A673 (cell line): ENCODE measurements at regions not wholly inside any gene's neighbourhood (a gene's known extent, or its start where the extent isn't known, plus 50 kb on each side); places are given as distances from the start of the nearest gene placed in this dataset.

Experiments used
- BruUV-seq: library from RNA; stranded (reverse); fragments of 400-500 nt; replicated peaks from 2 replicates; lab custom pipeline; 2021; lab: Mats Ljungman, UMichigan
- CTCF ChIA-PET: fragments of 300-600 bp; sonication (Branson Sonifier 250); formaldehyde crosslinking; loops from one replicate; lab custom pipeline; 2022; ENCODE audit warnings: antibody characterized with exemption; lab: Charles Lee
- POLR2A ChIA-PET: fragments of 300-600 bp; sonication (Branson Sonifier 250); formaldehyde crosslinking; loops from one replicate; lab custom pipeline; 2022; ENCODE audit warnings: antibody characterized with exemption; ENCODE audit not compliant: low non-redundant PET; lab: Charles Lee
- DNase-seq: peaks from one replicate; pipeline ENCODE4 v3.0.0-alpha.2; 2015; ENCODE audit warnings: low spot score
- H3K27ac ChIP-seq: fragments of 200-600 bp; sonication (generic); 2 replicates; pipeline ENCODE4 v1.5.1; 2016; ENCODE audit warnings: mixed run types, low read depth, mild to moderate bottlenecking, mixed read lengths, antibody characterized with exemption, low read length; ENCODE audit not compliant: poor library complexity, severe bottlenecking
- H3K27me3 ChIP-seq: fragments of 200-600 bp; sonication (generic); replicated peaks from 2 replicates; pipeline ENCODE4 v1.6.1; 2017; ENCODE audit warnings: mixed run types, low read depth, mild to moderate bottlenecking, mixed read lengths, antibody characterized with exemption, low read length; ENCODE audit not compliant: insufficient read depth, poor library complexity
- H3K36me3 ChIP-seq: fragments of 200-600 bp; sonication (generic); 2 replicates; pipeline ENCODE4 v1.6.1; 2016; ENCODE audit warnings: mixed run types, mild to moderate bottlenecking, mixed read lengths, antibody characterized with exemption, low read length; ENCODE audit not compliant: insufficient read depth, poor library complexity, severe bottlenecking
- H3K4me1 ChIP-seq: fragments of 200-600 bp; sonication (generic); 2 replicates; pipeline ENCODE4 v1.6.1; 2017; ENCODE audit warnings: mixed run types, mild to moderate bottlenecking, mixed read lengths, antibody characterized with exemption, low read length; ENCODE audit not compliant: insufficient read depth, poor library complexity, severe bottlenecking
- H3K4me3 ChIP-seq: fragments of 200-600 bp; sonication (generic); 2 replicates; pipeline ENCODE4 v1.5.1; 2016; ENCODE audit warnings: low read depth, mixed run types, mild to moderate bottlenecking, mixed read lengths, low read length; ENCODE audit not compliant: poor library complexity, severe bottlenecking
- H3K9me3 ChIP-seq: fragments of 200-600 bp; sonication (generic); 2 replicates; pipeline ENCODE4 v1.6.1; 2016; ENCODE audit warnings: mixed run types, low read depth, mild to moderate bottlenecking, mixed read lengths, antibody characterized with exemption, low read length; ENCODE audit not compliant: poor library complexity, severe bottlenecking
- CTCF ChIP-seq: fragments of 300-800, 200-600 bp; sonication (generic); conservative IDR thresholded peaks from 2 replicates; pipeline ENCODE4 v1.5.1; 2017; ENCODE audit warnings: low read depth, mild to moderate bottlenecking, antibody characterized with exemption, low read length, moderate library complexity, mixed read lengths
- EZH2 ChIP-seq: fragments of 200-600 bp; sonication (generic); IDR thresholded peaks from 2 replicates; pipeline ENCODE4 v1.6.1; 2017; ENCODE audit warnings: borderline replicate concordance, low read depth, mild to moderate bottlenecking, mixed read lengths, antibody characterized with exemption, low read length; ENCODE audit not compliant: poor library complexity, severe bottlenecking
- intact Hi-C: fragments of 100-400 bp; cut with micrococcal nuclease; formaldehyde crosslinking; loops from one replicate; pipeline ENCODE4 v1.10.0; 2022; ENCODE audit not compliant: unreplicated experiment

- Histone ChIP-seq H3K27ac (no peak overlapping the region), H3K36me3 (no peaks in the 10 kb centered on the region), H3K9me3 (no peaks in the 10 kb centered on the region), H3K4me1 (no peaks in the 10 kb centered on the region), H3K4me3 (no peak overlapping the region), H3K27me3 (peaks cover 97% of the 10 kb centered on the region)
- DNase-seq: no peak
- intact Hi-C loops: no loop called here
- BruUV-seq: no TSS peak
- no peak for TF ChIP-seq CTCF
- no peak for TF ChIP-seq EZH2
- CTCF ChIA-PET: interaction anchor here (0.6 kb wide), 1 partner anchor 235 kb away, joined by 3 read pairs; no protein-coding TSS in a partner anchor
- POLR2A ChIA-PET: no interaction called here
Observed at GRCh38 chr17:79322211-79323123, 247.8 kb downstream of the ENGASE start.

GRCh38 chr17:79320331-79320730, 245.7 kb downstream of the ENGASE start:
- TF ChIP-seq CTCF (no peak), EZH2 (no peak)
- no peaks in the 10 kb centered on the region for H3K36me3 ChIP-seq
- no peak overlapping the region for H3K27ac ChIP-seq
- H3K4me3 ChIP-seq: no peak overlapping the region
- ChIA-PET POLR2A (no interaction called here), CTCF (no interaction called here)
- DNase-seq: no peak
- intact Hi-C loops: no loop called here
- no peaks in the 10 kb centered on the region for H3K4me1 ChIP-seq
- no TSS peak for BruUV-seq
- H3K9me3 ChIP-seq: no peaks in the 10 kb centered on the region
- peaks cover 97% of the 10 kb centered on the region for H3K27me3 ChIP-seq

- ChIA-PET POLR2A (no interaction called here), CTCF (no interaction called here)
- Histone ChIP-seq H3K27me3 (peaks cover 94% of the 10 kb centered on the region), H3K9me3 (no peaks in the 10 kb centered on the region), H3K4me3 (no peak overlapping the region), H3K36me3 (no peaks in the 10 kb centered on the region), H3K27ac (no peak overlapping the region), H3K4me1 (no peaks in the 10 kb centered on the region)
- TF ChIP-seq EZH2 (no peak), CTCF (no peak)
- no TSS peak for BruUV-seq
- DNase-seq: no peak
- intact Hi-C loops: no loop called here
Observed at GRCh38 chr17:79317916-79318315, 243.3 kb downstream of the ENGASE start.
